Mesothelial cell of epicardium (in vitro differentiated cells): ENCODE measurements at regions not wholly inside any gene's neighbourhood (a gene's known extent, or its start where the extent isn't known, plus 50 kb on each side); places are given as distances from the start of the nearest gene placed in this dataset.

Source experiments
- DNase-seq, 2 experiments: peaks; one replicate each; pipeline ENCODE4 v3.0.0; 2021; ENCODE audit warnings: low spot score in 2 of 2; ENCODE audit not compliant: unreplicated experiment in 2 of 2
- H3K27ac Mint-ChIP-seq: 2 replicates; pipeline ENCODE4 v1.8.0; 2021; ENCODE audit warnings: mixed read lengths
- H3K27me3 Mint-ChIP-seq: 2 replicates; pipeline ENCODE4 v1.8.0; 2021; ENCODE audit warnings: low read depth, mixed read lengths
- H3K36me3 Mint-ChIP-seq: 2 replicates; pipeline ENCODE4 v1.8.0; 2021; ENCODE audit warnings: mixed read lengths
- H3K4me1 Mint-ChIP-seq: 2 replicates; pipeline ENCODE4 v1.8.0; 2021; ENCODE audit warnings: mixed read lengths
- H3K4me3 Mint-ChIP-seq: 2 replicates; pipeline ENCODE4 v1.8.0; 2021; ENCODE audit warnings: mild to moderate bottlenecking, moderate library complexity, mixed read lengths
- H3K9me3 Mint-ChIP-seq: 2 replicates; pipeline ENCODE4 v1.8.0; 2021; ENCODE audit warnings: mixed read lengths
- CTCF ChIP-seq: fragments of 200-600 bp; sonication (generic); IDR thresholded peaks from one replicate; pipeline ENCODE4 v1.5.0; 2021; ENCODE audit warnings: antibody characterized with exemption; ENCODE audit not compliant: unreplicated experiment

GRCh38 chr10:130372222-130372621 lies 236.0 kb downstream of the GLRX3 start:
- Mint-ChIP-seq H3K27me3 (peaks cover 30% of the 10 kb centered on the region), H3K9me3 (no peaks in the 10 kb centered on the region), H3K4me3 (no peak overlapping the region), H3K27ac (no peak overlapping the region), H3K4me1 (peaks cover 7% of the 10 kb centered on the region), H3K36me3 (no peaks in the 10 kb centered on the region)
- TF ChIP-seq CTCF: no peak
- no peak for DNase-seq

- no peak for TF ChIP-seq CTCF
- no peak for DNase-seq
- no peak overlapping the region for H3K27ac Mint-ChIP-seq
- H3K4me1 Mint-ChIP-seq: peaks cover 7% of the 10 kb centered on the region
- H3K27me3 Mint-ChIP-seq: peaks cover 27% of the 10 kb centered on the region
- H3K36me3 Mint-ChIP-seq: no peaks in the 10 kb centered on the region
- H3K4me3 Mint-ChIP-seq: no peak overlapping the region
- H3K9me3 Mint-ChIP-seq: no peaks in the 10 kb centered on the region
These were observed 236.7 kb downstream of the GLRX3 start for GRCh38 chr10:130372866-130373265.

GRCh38 chr10:130377986-130378540 lies 241.9 kb downstream of the GLRX3 start:
- DNase-seq: no peak
- H3K27ac Mint-ChIP-seq: no peak overlapping the region
- no peaks in the 10 kb centered on the region for H3K4me1 Mint-ChIP-seq
- no peak overlapping the region for H3K4me3 Mint-ChIP-seq
- no peak for TF ChIP-seq CTCF
- H3K9me3 Mint-ChIP-seq: peaks cover 1% of the 10 kb centered on the region
- H3K27me3 Mint-ChIP-seq: peaks cover 11% of the 10 kb centered on the region
- no peaks in the 10 kb centered on the region for H3K36me3 Mint-ChIP-seq

- Mint-ChIP-seq H3K27me3 (peaks cover 11% of the 10 kb centered on the region), H3K27ac (no peak overlapping the region), H3K4me1 (no peaks in the 10 kb centered on the region), H3K9me3 (peaks cover 8% of the 10 kb centered on the region), H3K4me3 (no peak overlapping the region), H3K36me3 (no peaks in the 10 kb centered on the region)
- no peak for TF ChIP-seq CTCF
- DNase-seq: no peak
These were observed 242.6 kb downstream of the GLRX3 start for GRCh38 chr10:130378556-130379400.

- Mint-ChIP-seq H3K4me3 (no peak overlapping the region), H3K27me3 (peaks cover 6% of the 10 kb centered on the region), H3K36me3 (no peaks in the 10 kb centered on the region), H3K27ac (no peak overlapping the region), H3K9me3 (peaks cover 21% of the 10 kb centered on the region), H3K4me1 (no peaks in the 10 kb centered on the region)
- no peak for DNase-seq
- no peak for TF ChIP-seq CTCF
These were observed 243.9 kb downstream of the GLRX3 start for GRCh38 chr10:130380056-130380455.
